K562 (cell line): ENCODE measurements at regions not wholly inside any gene's neighbourhood (a gene's known extent, or its start where the extent isn't known, plus 50 kb on each side); places are given as distances from the start of the nearest gene placed in this dataset.

Experiments used
- ATAC-seq: fragments of 200-7000 bp; cut with Tn5 transposase; 3 replicates; pipeline ENCODE4 v1.9.1; 2020; ENCODE audit warnings: moderate library complexity
- BruUV-seq: library from RNA; stranded (reverse); fragments of 400-500 nt; replicated peaks from 2 replicates; lab custom pipeline; 2021; lab: Mats Ljungman, UMichigan
- CTCF ChIA-PET: fragments of 300-600 bp; formaldehyde crosslinking; extraction: SDS; loops from one replicate; lab custom pipeline; 2021; ENCODE audit warnings: low intra/inter-chr PET ratio; lab: Yijun Ruan, JAX
- POLR2A ChIA-PET: fragments of 300-600, 350-650 bp; sonication (Branson Sonifier 250); formaldehyde crosslinking; extraction: SDS; loops from one replicate; lab custom pipeline; 2021; ENCODE audit warnings: antibody characterized with exemption, inconsistent platforms; lab: Yijun Ruan, JAX
- DNase-seq, 4 experiments: peaks; one replicate each; pipeline versions ENCODE4 v3.0.0 to v3.0.0-alpha.2; 2011 to 2018; ENCODE audit warnings: low spot score in 3 of 4, mixed read lengths in 3 of 4; ENCODE audit errors: extremely low read depth in 1 of 4
- FAIRE-seq: peaks from 2 replicates; lab custom pipeline; 2011; peaks lifted over from hg19 to GRCh38; lab: Jason Lieb, UNC
- H2AFZ ChIP-seq: 2 replicates; pipeline ENCODE4 v1.6.0; 2011; ENCODE audit warnings: low read depth, low read length, control low read depth, inconsistent platforms
- H3K27ac ChIP-seq: fragments of 200-600 bp; 3 replicates; pipeline ENCODE4 v1.8.0; 2011; ENCODE audit warnings: low read depth, mild to moderate bottlenecking, control low read depth, inconsistent platforms, low read length, moderate library complexity, mixed read lengths; ENCODE audit errors: extremely low read depth
- H3K27me3 ChIP-seq, 2 experiments: fragments of 300-600 bp in 1 of 2; 2 replicates in 1 of 2; 3 replicates in 1 of 2; pipeline versions ENCODE4 v1.6.0 to v1.8.0; 2011; ENCODE audit warnings: inconsistent platforms in 2 of 2, low read length in 2 of 2, mild to moderate bottlenecking in 1 of 2, mixed read lengths in 1 of 2, moderate library complexity in 1 of 2; ENCODE audit not compliant: control insufficient read depth in 2 of 2, insufficient read depth in 2 of 2
- H3K36me3 ChIP-seq: fragments of 300-600 bp; 3 replicates; pipeline ENCODE4 v1.8.0; 2011; ENCODE audit warnings: mild to moderate bottlenecking, low read length, inconsistent platforms; ENCODE audit not compliant: control insufficient read depth, insufficient read depth
- H3K4me1 ChIP-seq, 2 experiments: fragments of 200-600 bp in 1 of 2; replicated peaks in 1 of 2; 2 replicates in 1 of 2; 3 replicates in 1 of 2; pipeline versions ENCODE4 v1.5.1 to v1.8.0; 2011; ENCODE audit warnings: inconsistent platforms in 2 of 2, low read length in 2 of 2, mild to moderate bottlenecking in 1 of 2, mixed read lengths in 1 of 2, moderate library complexity in 1 of 2; ENCODE audit not compliant: control insufficient read depth in 2 of 2, insufficient read depth in 2 of 2
- H3K4me2 ChIP-seq: 2 replicates; pipeline ENCODE4 v1.6.1; 2011; ENCODE audit warnings: low read length, control low read depth, inconsistent platforms, mixed read lengths; ENCODE audit not compliant: insufficient read depth
- H3K4me3 ChIP-seq: fragments of 200-600 bp; sonication (generic), shearing (Covaris generic); 2 replicates; pipeline ENCODE4 v1.5.1; 2016; ENCODE audit warnings: control low read depth, inconsistent platforms
- H3K79me2 ChIP-seq: fragments of 200-600 bp; 3 replicates; pipeline ENCODE4 v1.8.0; 2011; ENCODE audit warnings: low read length, inconsistent platforms; ENCODE audit not compliant: control insufficient read depth, insufficient read depth
- H3K9ac ChIP-seq, 2 experiments: 2 replicates each; pipeline versions ENCODE4 v1.6.0 to v1.6.1; 2011; ENCODE audit warnings: low read depth in 2 of 2, low read length in 2 of 2, control low read depth in 1 of 2, inconsistent platforms in 1 of 2, mild to moderate bottlenecking in 1 of 2, mixed read lengths in 1 of 2; ENCODE audit not compliant: insufficient read depth in 1 of 2
- H3K9me1 ChIP-seq: one replicate; pipeline ENCODE4 v1.6.0; 2011; ENCODE audit warnings: inconsistent platforms, mild to moderate bottlenecking, low read length, moderate library complexity; ENCODE audit not compliant: control insufficient read depth, insufficient read depth
- H3K9me3 ChIP-seq: replicated peaks from 2 replicates; pipeline ENCODE4 v1.5.1; 2011; ENCODE audit warnings: low read depth, low read length, inconsistent platforms; ENCODE audit not compliant: control insufficient read depth, insufficient read depth
- H4K20me1 ChIP-seq: replicated peaks from 2 replicates; pipeline ENCODE4 v1.6.1; 2011; ENCODE audit warnings: low read length, inconsistent platforms, mixed read lengths; ENCODE audit not compliant: control insufficient read depth, insufficient read depth
- CBX3 ChIP-seq, 2 experiments: IDR thresholded peaks; 1 replicate in 1 of 2; 2 replicates in 1 of 2; pipeline ENCODE4 v1.6.1; 2012; ENCODE audit warnings: inconsistent platforms in 2 of 2, low read length in 2 of 2, borderline replicate concordance in 1 of 2, control low read depth in 1 of 2
- CEBPZ ChIP-seq: fragments of 150-350 bp; IDR thresholded peaks from 2 replicates; pipeline ENCODE4 v1.6.1; 2014; ENCODE audit warnings: low read depth, mild to moderate bottlenecking, low read length, borderline replicate concordance
- ELF2 ChIP-seq: fragments of 250-450 bp; sonication (Bioruptor Pico); IDR thresholded peaks from 2 replicates; pipeline ENCODE4 v1.5.0; 2021; ENCODE audit warnings: mild to moderate bottlenecking
- EP300 ChIP-seq: IDR thresholded peaks from 2 replicates; pipeline ENCODE4 v1.6.1; 2012; ENCODE audit warnings: low read length, improper control_type of control experiment
- GATAD2B ChIP-seq: fragments of 450-650 bp; IDR thresholded peaks from 2 replicates; pipeline ENCODE4 v1.6.1; 2017; ENCODE audit warnings: mild to moderate bottlenecking, borderline replicate concordance
- HDAC8 ChIP-seq: fragments of 450-650 bp; IDR thresholded peaks from 2 replicates; pipeline ENCODE4 v1.6.1; 2016; ENCODE audit warnings: mild to moderate bottlenecking, missing genetic modification characterization, moderate library complexity, missing compliant biosample characterization
- LARP7 ChIP-seq: fragments of 450-650 bp; IDR thresholded peaks from 2 replicates; pipeline ENCODE4 v1.6.1; 2016
- PRPF4 ChIP-seq: fragments of 200-400 bp; formaldehyde crosslinking; IDR thresholded peaks from one replicate; pipeline ENCODE4 v1.6.1; 2017; ENCODE audit warnings: low read length, low read depth, mild to moderate bottlenecking; ENCODE audit not compliant: insufficient read depth, poor library complexity, severe bottlenecking
- TGIF2 ChIP-seq: sonication (generic); formaldehyde crosslinking; IDR thresholded peaks from 2 replicates; pipeline ENCODE4 v1.8.1; 2022; ENCODE audit warnings: mild to moderate bottlenecking, missing genetic modification reagents, moderate library complexity
- TRIM28 ChIP-seq: fragments of 450-650 bp; IDR thresholded peaks from 2 replicates; pipeline ENCODE4 v1.6.1; 2017
- ZC3H4 ChIP-seq: sonication (generic); formaldehyde crosslinking; IDR thresholded peaks from 2 replicates; pipeline ENCODE4 v1.9.0; 2021; ENCODE audit warnings: missing genetic modification reagents, borderline replicate concordance
- ZNF121 ChIP-seq: sonication (generic); formaldehyde crosslinking; conservative IDR thresholded peaks from 2 replicates; pipeline ENCODE4 v1.8.0; 2022; ENCODE audit warnings: missing genetic modification reagents
- ZNF239 ChIP-seq: fragments of 250-450 bp; sonication (Bioruptor Pico); IDR thresholded peaks from 2 replicates; pipeline ENCODE4 v1.4.0; 2020; ENCODE audit warnings: mild to moderate bottlenecking
- ZNF280A ChIP-seq: fragments of 450-650 bp; IDR thresholded peaks from 2 replicates; pipeline ENCODE4 v1.6.1; 2018; ENCODE audit warnings: mild to moderate bottlenecking, low read depth; ENCODE audit not compliant: partially characterized antibody
- WGBS: fragments of 100-300 bp; shearing (Covaris generic); methylation state at CpG from one replicate; pipeline ENCODE4 v1.1.6; 2016; ENCODE audit warnings: low coverage, mixed read lengths; ENCODE audit not compliant: insufficient coverage; ENCODE audit errors: missing lambda C conversion rate; 5-methylcytosine and 5-hydroxymethylcytosine counted together
- in situ Hi-C: fragments of 300-500 bp; cut with MboI; formaldehyde crosslinking; loops from 4 replicates; pipeline ENCODE4 v1.15.0; 2018; ENCODE audit warnings: inconsistent platforms, mixed read lengths
- intact Hi-C: fragments of 100-400 bp; cut with micrococcal nuclease; formaldehyde crosslinking; loops from 2 replicates; pipeline ENCODE4 v1.14.2; 2022

GRCh38 chr3:171533702-171534101 is 73.5 kb upstream of the TNIK start:
- no peaks in the 10 kb centered on the region for H3K27me3 ChIP-seq
- in situ Hi-C loops (no loop called here), intact Hi-C loops (no loop called here)
- no peaks in the 10 kb centered on the region for H3K9me1 ChIP-seq
- ATAC-seq (no peak), FAIRE-seq (no peak), DNase-seq (no peak)
- ChIA-PET CTCF (no interaction called here), POLR2A (interaction anchor here (0.6 kb wide), 2 partner anchors 42 to 446 kb away, joined by 3 read pairs; no protein-coding TSS in a partner anchor)
- H3K4me2 ChIP-seq = no peak overlapping the region
- no peaks in the 10 kb centered on the region for H3K4me1 ChIP-seq
- H3K9ac ChIP-seq = no peak overlapping the region
- H3K9me3 ChIP-seq = no peaks in the 10 kb centered on the region
- WGBS = 41% methylated on average over 2 of the region's 2 CpGs
- no TSS peak for BruUV-seq
- H4K20me1 ChIP-seq = no peaks in the 10 kb centered on the region
- H3K79me2 ChIP-seq = no peaks in the 10 kb centered on the region
- no peak overlapping the region for H3K4me3 ChIP-seq
- TF ChIP-seq TRIM28 (no peak), PRPF4 (no peak), ZNF280A (no peak), CEBPZ (no peak), EP300 (no peak), TGIF2 (CRISPR knock-in tag) (no peak), GATAD2B (no peak), ELF2 (CRISPR knock-in tag) (no peak), ZNF121 (CRISPR knock-in tag) (no peak), ZC3H4 (CRISPR knock-in tag) (no peak), LARP7 (no peak), CBX3 (IDR thresholded peaks at IDR 0.05; ENCODE audit: borderline replicate concordance in 1 of 2, low read length in 2 of 2) (no peak), ZNF239 (no peak), HDAC8 (no peak)
- H2AFZ ChIP-seq = no peak overlapping the region
- no peak overlapping the region for H3K27ac ChIP-seq
- no peaks in the 10 kb centered on the region for H3K36me3 ChIP-seq
